Bronchial epithelial cell (primary cell): ENCODE measurements at regions not wholly inside any gene's neighbourhood (a gene's known extent, or its start where the extent isn't known, plus 50 kb on each side); places are given as distances from the start of the nearest gene placed in this dataset.

ENCODE experiments used
- DNase-seq: peaks from one replicate; pipeline ENCODE4 v3.0.0-alpha.2; 2010; ENCODE audit warnings: low read depth
- FAIRE-seq: peaks from 2 replicates; lab custom pipeline; 2011; peaks lifted over from hg19 to GRCh38; lab: Jason Lieb, UNC
- H3K27me3 ChIP-seq: 2 replicates; pipeline ENCODE4 v1.5.1; 2011; ENCODE audit warnings: low read length; ENCODE audit not compliant: control insufficient read depth, insufficient read depth
- H3K36me3 ChIP-seq: 2 replicates; pipeline ENCODE4 v1.5.1; 2011; ENCODE audit warnings: low read length; ENCODE audit not compliant: control insufficient read depth, insufficient read depth
- H3K4me3 ChIP-seq: 2 replicates; pipeline ENCODE4 v1.5.1; 2011; ENCODE audit warnings: mild to moderate bottlenecking, low read depth, low read length, control low read depth
- CTCF ChIP-seq: IDR thresholded peaks from 2 replicates; pipeline ENCODE4 v1.5.1; 2011; ENCODE audit warnings: mild to moderate bottlenecking, moderate library complexity, low read length, control low read depth, inconsistent platforms; ENCODE audit not compliant: insufficient read depth, severe bottlenecking

- Histone ChIP-seq H3K27me3 (no peaks in the 10 kb centered on the region), H3K36me3 (no peaks in the 10 kb centered on the region), H3K4me3 (no peak overlapping the region)
- DNase-seq (no peak), FAIRE-seq (no peak)
- no peak for TF ChIP-seq CTCF
Observed at GRCh38 chr1:5324883-5325282, 667.3 kb downstream of the NPHP4 start.

- Histone ChIP-seq H3K27me3 (no peaks in the 10 kb centered on the region), H3K36me3 (no peaks in the 10 kb centered on the region), H3K4me3 (no peak overlapping the region)
- FAIRE-seq: no peak
- no peak for DNase-seq
- no peak for TF ChIP-seq CTCF
Observed at GRCh38 chr1:5318143-5318816, 663.9 kb downstream of the AJAP1 start.

GRCh38 chr1:5317391-5317790 is 663.0 kb downstream of the AJAP1 start:
- no peak for DNase-seq
- FAIRE-seq: no peak
- H3K27me3 ChIP-seq: no peaks in the 10 kb centered on the region
- no peaks in the 10 kb centered on the region for H3K36me3 ChIP-seq
- TF ChIP-seq CTCF: no peak
- H3K4me3 ChIP-seq: no peak overlapping the region

- no peak for TF ChIP-seq CTCF
- FAIRE-seq (no peak), DNase-seq (no peak)
- no peaks in the 10 kb centered on the region for H3K27me3 ChIP-seq
- H3K4me3 ChIP-seq: no peak overlapping the region
- H3K36me3 ChIP-seq: no peaks in the 10 kb centered on the region
Observed at GRCh38 chr1:5312862-5313261, 658.5 kb downstream of the AJAP1 start.

- no peaks in the 10 kb centered on the region for H3K27me3 ChIP-seq
- FAIRE-seq (no peak), DNase-seq (no peak)
- no peak overlapping the region for H3K4me3 ChIP-seq
- no peak for TF ChIP-seq CTCF
- H3K36me3 ChIP-seq: no peaks in the 10 kb centered on the region
Observed at GRCh38 chr1:5312293-5312674, 657.9 kb downstream of the AJAP1 start.
